Putamen (tissue), 1 donor: ENCODE measurements at regions not wholly inside any gene's neighbourhood (a gene's known extent, or its start where the extent isn't known, plus 50 kb on each side); places are given as distances from the start of the nearest gene placed in this dataset.
"Not testable (repeated sequence)": the region's sequence is repeated elsewhere in the genome, so short reads cannot be mapped to it uniquely, and the experiment has no call there.

Experiments used
- DNase-seq: peaks from one replicate; pipeline ENCODE4 v3.0.0-alpha.2; 2016; ENCODE audit warnings: low spot score

DNA sequence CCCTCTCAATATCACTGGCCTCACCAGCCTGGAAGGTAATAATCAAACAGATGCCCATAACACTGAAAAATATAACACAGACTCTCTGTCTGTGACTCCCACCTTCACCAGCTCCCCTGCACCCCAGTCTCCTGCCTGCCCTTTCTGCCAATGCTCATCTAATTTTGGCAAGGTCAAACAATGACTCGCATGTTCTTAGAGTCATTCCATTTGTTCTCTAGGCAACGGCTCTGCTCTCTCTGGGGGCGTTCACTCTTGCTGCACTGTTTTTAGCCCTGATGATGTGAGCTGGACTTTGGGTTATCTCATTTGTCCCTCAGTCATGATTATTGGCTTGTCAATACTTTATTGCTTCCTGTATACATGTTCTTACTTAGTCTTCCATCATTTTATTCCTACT lies 691.8 kb downstream of the FLRT2 start:
- no peak for DNase-seq

DNA sequence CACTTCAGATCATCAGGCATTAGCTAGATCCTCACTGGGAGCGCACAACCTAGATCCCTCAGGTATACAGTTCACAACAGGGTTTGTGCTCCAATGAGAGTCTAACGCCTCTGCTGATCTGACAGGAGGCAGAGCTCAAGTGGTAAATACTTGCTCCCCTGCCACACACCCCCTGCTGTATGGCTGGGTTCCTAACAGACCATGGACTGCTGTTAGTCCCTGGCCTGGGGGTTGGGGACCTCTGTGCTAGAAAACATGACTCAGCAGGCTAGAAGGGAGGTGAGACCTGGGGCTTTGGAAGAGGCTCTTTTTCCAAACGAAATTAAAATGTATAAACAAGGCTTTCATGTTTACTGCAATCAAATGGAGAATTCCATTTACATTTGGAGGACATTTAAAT lies 691.1 kb downstream of the FLRT2 start:
- no peak for DNase-seq

DNA sequence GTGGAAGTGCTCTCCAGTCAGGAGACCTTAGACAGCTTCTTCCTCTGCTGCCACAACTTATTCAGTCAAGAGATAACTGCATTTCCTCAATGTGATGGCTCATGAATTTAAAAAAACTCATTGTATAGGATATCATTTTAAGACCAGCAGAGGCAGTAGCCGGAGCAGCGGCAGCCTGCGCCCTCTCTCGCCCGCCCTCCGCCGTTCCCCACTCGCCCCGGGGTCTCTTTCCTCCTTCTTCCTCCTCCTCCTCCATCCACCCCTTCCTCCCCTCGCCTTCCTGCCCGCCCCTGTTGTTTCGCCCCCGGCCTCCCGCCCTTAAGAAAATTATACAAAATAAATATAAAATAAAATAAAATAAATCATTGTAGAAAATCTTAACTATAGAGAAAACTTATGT lies 687.6 kb downstream of the FLRT2 start:
- no peak for DNase-seq

DNA sequence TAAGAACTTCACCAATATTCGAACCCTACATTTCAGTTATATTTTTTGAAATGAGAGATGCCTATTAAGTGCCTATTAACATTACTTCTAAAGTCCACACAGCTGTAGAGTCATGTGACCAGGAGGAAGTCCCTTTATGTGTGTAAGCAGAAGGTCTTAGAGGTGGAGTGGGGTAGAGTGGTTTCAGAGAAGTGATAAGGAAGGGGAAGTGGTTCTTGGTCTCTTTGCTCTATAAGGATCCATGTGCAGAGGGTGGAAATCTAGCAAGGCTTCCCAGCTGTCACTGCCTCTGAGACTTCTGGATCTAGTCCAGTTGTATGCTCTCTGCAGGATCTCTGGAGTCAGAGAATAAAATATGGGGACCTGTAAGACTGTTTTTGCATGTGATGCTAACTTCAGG lies 673.9 kb downstream of the FLRT2 start:
- DNase-seq = no peak

DNA sequence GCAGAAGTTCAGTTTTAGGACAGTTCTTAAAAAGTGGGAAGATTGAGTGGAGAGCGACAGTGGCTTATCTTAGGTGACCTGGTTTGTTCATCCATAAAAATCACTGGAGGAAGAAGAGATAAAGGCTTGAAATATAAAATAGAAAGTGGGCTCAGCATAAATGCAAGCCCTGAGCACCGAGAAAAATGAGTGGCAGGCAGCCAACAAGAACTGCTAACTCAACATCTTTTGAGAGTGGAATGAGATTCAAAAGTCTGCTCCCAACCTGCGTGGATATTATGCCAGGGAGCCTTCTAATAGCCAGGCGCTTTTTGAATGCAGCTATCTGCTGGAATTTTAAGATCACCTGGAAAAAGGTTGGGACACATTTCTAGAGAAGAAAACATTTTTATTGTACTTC lies 666.5 kb downstream of the FLRT2 start:
- no peak for DNase-seq

DNA sequence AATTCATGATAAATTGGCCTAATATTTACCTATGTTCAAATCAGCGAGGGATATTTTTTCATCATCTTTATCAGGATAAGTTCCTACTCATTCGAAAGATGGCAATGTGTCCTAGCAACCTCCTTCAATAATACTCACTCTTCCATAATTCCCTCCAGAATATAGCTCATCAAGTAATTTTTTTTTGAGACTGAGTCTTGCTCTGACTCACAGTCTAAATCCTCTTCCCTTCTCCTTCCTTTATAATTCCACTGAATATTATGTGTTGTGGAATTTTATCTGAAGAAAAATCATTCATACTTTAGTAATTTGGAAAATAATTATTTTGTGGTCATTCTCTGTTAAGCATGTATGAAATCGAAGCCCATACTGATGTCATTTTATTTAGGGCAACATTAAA lies 663.8 kb downstream of the FLRT2 start:
- no peak for DNase-seq

DNA sequence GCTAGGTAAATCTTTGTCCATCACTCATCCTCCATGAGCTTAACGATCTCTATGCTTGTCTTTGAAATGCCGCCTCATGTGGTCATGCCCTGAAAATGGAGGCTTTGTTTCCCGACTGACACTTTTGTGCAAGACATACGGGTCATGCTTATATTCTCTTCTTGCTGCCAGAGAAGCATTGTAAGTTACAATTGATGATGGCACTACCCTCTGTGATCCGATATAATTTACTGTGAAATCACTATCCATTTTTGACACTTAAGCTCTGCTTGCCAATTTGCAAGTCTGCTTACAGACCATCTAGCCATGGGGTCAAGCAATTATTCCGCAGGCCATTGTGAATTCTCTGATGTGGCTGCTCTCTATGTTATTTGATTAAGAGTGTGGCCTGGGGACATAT lies 650.0 kb downstream of the FLRT2 start:
- no peak for DNase-seq

DNA sequence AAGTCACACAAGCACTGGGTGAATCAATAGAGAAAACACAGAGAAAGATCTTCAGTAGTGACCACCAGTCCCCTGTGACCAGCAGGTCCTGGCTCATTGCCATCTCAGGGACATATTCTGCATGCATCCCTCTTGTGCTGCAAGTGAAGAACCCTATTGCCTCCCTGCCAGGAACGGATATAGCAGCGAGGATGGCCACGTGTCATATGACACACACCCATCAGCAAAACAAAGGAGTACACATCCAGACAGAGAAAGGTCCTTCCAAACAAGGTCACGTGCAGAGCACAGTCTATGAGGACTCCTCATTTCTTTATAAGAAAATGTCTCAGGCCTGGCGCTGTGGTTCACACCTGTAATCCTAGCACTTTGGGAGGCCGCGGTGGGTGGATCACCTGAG lies 638.4 kb downstream of the FLRT2 start:
- DNase-seq = no peak

DNA sequence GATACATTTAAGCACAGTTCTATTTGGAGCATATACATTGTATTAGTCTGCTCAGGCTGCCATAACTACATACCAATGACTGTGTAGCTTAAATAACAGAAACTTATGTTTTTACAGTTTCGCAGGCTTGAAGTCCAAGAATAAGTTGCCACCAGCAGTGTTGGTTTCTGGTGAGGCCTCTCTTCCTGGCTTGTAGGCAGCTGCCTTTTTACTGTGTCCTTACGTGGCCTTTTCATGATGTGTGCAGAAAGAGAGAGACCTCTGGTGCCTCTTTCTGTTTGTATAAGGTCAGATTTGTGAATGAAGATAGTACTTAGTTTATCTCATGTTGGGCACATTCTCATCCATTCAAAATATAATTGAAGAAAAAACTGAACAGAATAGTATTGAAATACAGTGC lies 636.6 kb downstream of the FLRT2 start:
- no peak for DNase-seq

DNA sequence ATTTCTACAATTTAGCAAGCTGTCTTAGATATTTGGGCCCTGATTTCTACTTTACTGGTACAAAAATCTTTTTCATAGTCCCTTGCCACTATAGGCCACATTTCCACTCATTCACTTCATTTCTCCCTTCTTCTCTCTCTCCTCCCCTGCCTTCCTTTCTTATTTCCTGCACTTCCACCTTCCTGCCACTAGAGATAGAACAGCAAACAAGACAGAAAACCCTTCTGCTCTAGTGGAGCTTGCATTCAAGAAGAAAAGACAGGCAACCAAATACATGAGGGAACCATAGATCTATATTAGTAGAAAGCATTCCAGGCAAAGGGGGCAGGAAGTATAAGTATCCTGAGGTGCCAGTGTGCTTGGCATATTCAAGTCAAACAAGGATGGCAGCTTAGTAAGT lies 623.5 kb downstream of the FLRT2 start:
- no peak for DNase-seq

DNA sequence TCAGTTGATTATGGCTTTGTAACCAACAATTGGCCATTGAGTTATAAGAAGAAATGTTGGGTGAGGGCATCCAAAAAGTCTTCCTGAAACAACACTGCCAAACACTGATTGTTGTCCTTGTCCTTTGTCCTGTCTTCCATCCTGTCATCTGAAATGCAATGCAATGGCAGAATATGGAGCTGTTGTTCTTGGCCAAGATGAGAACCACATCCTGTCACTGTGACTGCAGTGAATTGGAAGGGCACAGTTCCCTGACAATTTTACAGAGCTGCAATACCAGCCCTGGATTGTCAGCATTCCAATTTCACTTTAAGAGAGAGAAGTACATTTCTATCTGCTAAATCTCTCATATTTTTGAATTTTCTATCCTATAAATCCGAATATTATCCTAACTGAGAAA lies 613.3 kb downstream of the FLRT2 start:
- no peak for DNase-seq

DNA sequence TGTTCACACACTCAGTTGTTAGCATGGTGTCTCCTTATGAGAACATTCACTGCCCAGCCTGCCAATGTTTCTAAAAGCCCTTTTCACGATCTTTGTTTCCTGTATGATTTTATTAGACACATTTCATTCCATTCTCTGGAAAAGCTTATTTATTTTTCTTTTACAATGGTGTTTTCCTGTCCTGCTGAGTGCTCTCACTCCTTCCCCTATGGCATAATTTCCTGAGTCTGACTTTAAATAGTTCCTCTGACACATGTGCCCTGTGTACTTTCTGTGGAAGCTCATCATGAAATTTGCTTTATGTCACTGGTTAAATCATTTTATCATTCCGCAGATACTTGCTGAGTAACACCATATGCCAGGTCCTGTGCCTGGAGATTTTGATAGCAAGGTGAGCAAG lies 612.0 kb downstream of the FLRT2 start:
- DNase-seq = no peak

DNA sequence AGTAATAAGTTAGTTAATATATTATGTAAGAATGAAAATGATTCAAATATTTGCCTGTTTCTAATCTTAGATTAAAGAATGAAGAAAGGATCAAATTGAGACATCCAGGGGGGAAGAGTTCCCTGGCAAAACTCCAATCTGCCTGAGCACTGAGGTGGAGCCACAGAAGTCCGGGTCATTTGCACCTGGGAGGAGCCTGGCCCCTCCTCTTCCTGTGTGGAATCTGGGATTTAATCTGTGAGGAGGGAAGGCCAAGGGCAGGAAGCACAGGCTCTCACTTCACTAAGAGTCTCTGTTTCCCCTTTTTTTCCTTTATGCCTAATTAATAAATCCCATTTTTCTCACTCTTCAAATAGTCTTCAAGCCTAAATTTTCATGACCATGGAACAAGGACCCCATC lies 599.5 kb downstream of the FLRT2 start:
- DNase-seq = no peak

DNA sequence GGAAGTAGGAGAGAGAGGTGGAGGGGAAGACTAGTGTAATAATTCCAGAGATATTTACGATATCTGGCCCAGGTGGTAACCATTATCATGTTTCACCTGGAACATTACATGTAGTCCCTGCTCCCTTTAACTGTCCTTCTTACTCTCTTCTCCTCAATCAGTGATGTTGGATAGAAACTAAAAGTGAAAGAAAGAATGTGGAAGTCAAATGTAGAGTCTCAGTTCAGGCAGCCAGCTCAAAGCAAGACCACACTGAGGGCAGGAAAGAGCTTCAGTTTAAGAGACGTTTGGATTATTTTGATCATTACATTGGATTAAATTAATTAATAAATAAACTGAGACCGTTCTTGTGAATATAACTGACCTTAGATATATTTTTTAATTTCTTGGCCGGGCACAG lies 594.4 kb downstream of the FLRT2 start:
- no peak for DNase-seq

DNA sequence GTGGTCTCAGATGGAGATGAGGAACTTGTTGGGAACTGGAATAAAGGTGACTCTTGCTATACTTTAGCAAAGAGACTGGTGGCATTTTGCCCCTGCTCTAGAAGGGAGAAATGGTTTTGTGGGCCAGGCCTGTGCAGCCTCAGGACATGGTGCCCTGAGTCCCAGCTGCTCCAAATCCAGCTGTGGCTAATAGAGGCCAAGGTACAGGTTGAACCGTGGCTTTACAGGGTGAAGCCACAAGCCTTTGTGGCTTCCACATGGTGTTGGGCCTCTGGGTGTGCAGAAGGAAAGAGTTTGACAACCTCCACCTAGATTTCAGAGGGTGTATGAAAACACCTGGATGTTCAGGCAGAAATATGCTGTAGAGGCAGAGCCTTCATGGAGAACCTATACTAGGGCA lies 586.0 kb downstream of the FLRT2 start:
- no peak for DNase-seq

DNA sequence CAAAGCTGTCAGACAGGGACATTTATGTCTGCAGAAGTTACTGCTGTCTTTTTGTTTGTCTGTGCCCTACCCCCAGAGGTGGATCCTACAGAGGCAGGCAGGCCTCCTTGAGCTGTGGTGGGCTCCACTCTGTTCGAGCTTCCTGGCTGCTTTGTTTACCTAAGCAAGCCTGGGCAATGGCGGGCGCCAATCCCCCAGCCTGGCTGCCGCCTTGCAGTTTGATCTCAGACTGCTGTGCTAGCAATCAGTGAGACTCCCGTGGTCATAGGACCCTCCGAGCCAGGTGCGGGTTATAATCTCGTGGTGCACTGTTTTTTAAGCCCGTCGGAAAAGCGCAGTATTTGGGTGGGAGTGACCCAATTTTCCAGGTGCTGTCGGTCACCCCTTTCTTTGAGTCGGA lies 580.9 kb downstream of the FLRT2 start:
- DNase-seq = not testable (repeated sequence)

DNA sequence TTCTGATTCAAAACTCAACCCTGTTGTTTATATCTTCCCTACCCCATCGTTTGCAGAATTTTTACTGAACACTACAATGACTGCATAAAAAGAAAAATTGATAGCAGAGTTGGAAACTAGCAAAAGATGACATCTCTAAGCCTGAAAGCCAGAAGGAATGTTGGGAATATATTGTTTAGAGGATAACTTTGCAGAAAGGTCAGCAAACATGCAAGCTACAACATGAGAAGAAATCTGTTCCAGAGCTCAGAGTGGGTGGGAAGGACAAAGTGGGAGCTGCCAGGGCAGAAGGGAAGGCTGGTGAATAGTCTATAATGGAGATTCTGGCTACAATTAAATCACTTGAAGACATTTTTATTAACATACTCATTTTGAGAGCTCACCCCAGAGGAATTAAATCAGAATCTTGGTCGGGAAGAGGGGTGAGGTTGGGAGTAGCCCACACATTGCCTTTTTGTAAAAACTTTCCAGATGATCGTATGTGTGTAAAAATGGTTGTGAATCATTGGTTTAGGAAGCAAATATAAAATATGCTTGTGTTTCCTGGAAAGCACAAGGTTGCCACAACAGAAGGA lies 574.8 kb downstream of the FLRT2 start:
- DNase-seq = no peak

DNA sequence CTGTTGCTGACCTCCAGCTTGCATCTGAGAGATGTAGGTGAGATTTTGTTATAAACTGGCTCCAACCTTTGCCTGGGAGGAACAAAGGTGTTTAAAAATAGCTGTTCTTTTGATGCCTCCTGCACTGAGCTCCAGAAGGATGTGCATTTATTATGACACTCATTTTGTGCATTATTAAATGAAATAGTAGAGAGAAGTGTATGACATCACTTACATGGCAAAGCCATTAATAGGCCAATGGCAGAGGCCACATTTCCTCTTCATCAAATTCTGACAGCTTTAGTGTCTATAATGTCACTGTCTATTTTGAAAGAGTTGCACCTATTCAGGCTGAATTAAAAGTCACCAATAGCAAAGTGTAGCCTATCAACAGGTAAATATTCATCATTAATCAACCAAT lies 564.6 kb downstream of the FLRT2 start:
- peak; percentile 29 for DNase-seq

DNA sequence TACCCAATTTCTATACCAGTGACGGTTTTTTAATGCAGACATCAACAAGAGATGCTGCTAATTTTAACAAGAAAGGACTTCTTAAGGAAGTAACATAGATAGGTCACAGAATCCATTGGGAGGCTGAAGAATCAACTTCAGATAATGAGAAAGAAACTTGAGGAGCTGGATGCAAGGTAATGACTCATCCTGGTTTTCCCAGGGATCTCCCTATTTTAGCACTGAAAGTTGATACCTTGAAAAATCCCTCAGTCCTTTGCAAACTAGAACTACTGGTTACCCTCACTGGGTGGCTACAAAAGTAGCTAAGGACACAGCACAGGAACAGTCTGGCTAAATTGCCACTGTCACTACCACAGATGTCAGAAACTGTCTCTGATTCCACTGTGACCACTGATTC lies 561.9 kb downstream of the FLRT2 start:
- no peak for DNase-seq

DNA sequence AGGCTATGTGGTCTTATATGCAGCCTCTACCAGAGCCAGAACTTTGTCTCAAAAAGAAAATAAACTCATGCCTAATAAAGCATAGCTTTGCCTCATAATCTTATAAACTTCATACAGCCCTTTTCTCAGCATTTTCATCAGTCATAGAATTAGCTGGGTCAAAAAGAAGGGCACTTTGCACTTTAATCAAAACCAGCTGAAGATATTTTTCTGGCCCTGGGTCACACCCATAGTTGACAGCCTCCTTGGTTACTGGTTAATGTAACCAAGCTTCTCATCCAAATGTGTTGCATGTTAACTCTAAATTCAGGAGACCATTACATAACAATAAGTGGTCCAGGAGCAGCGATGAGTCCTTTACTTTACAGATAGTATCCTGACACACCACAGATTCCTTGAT lies 558.2 kb downstream of the FLRT2 start:
- no peak for DNase-seq

DNA sequence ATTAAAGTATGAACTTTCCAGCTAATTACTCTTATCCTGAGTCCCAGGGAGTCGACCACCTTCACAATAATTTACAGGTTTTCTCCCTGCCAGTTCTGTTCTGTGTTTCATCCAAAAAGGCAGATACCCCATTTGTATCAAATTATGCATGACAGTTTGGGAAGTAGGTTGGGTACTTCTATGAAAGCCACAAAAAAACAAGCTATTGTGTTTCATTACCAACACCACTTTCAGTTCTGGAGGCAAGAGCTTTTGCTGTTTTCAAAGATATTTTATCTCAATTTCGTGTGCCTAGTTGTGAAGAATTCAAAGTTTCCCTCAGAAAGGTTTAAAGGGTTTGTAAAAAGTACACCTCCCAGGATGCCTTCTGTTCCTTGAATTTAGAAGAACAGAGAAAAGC lies 557.4 kb downstream of the FLRT2 start:
- no peak for DNase-seq

DNA sequence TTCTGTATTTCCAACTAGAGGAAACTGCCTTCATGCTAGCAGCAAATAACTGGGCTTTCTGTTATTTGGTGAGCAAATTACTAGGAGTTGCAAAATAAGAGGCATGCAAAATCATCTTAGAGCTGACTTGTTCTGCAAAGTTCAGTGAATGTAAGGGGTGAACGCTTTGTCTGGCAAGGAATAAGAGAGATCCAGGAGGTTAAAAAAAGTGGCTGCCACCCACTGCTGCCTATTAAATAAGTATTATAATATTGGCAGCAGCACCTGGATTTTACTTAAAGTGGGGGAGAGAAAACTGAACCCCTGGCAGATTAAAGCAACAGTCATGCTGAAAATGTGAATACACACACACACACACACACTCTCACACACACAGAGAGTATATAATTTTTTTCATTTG lies 557.0 kb downstream of the FLRT2 start:
- peak; percentile 72 for DNase-seq

DNA sequence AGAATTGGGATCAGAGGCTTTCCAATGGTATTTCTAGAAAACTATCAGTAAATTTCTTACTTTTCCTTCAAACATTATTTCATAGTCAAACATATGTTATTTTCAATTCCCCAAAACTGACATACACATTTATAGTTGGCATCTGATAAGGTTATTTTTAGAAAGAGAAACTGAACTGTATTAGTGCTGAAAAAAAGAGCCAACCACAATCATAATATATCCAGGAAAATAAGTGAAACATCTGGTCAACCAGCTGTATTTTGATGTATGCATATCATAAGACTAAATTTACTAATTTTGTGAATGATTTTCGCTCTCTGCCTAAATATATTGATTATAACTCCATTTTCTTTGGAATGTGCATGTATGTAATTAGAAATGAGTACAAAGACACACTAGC lies 554.2 kb downstream of the FLRT2 start:
- no peak for DNase-seq

DNA sequence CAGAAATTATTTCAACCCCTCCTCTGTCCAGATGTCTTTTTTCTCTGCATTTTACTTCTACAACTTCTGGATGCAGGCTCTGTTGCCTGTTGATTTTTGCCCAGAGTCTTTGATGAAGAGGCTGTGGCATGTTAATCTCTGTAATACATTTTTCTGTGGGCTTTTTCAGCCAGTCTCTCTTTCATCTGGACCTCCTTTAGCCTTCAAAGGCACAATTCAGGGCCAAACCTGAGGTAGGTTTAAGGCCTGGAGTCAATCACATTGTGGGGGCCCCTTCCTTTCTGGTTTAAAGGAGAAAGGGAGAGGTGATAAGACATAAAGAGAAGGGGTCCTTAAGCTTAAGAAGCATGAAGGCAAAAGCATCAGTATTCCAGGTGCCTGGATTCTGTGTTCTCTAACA lies 553.7 kb downstream of the FLRT2 start:
- no peak for DNase-seq
